Ovary (tissue), 7 donors: ENCODE measurements at regions not wholly inside any gene's neighbourhood (a gene's known extent, or its start where the extent isn't known, plus 50 kb on each side); places are given as distances from the start of the nearest gene placed in this dataset.

Source experiments
- DNase-seq, 5 donors: peaks; one replicate each; pipeline ENCODE4 v3.0.0-alpha.2; 2019 to 2020
- H3K27ac ChIP-seq, 2 donors: fragments of 200-600 bp; one replicate each; pipeline versions ENCODE4 v1.5.1 to v1.8.0; 2019 to 2022
- H3K27me3 ChIP-seq: fragments of 200-600 bp; one replicate; pipeline ENCODE4 v1.8.0; 2022
- H3K36me3 ChIP-seq: fragments of 200-600 bp; sonication (generic); one replicate; pipeline ENCODE4 v1.5.1; 2019
- H3K4me1 ChIP-seq: one replicate; pipeline ENCODE4 v1.8.1; 2013; ENCODE audit warnings: mild to moderate bottlenecking, moderate library complexity; ENCODE audit not compliant: insufficient read depth
- H3K4me3 ChIP-seq: fragments of 200-600 bp; sonication (generic); one replicate; pipeline ENCODE4 v1.5.1; 2017
- H3K9me3 ChIP-seq, 2 donors: fragments of 200-600 bp in 1 of 2; sonication (generic) in 1 of 2; one replicate each; pipeline versions ENCODE4 v1.5.1 to v1.8.1; 2013 to 2019; ENCODE audit warnings: mild to moderate bottlenecking in 1 of 2, moderate library complexity in 1 of 2
- EP300 ChIP-seq: sonication (generic); formaldehyde crosslinking; IDR thresholded peaks from one replicate; pipeline ENCODE4 v1.6.1; 2017; ENCODE audit warnings: antibody characterized with exemption
- POLR2A ChIP-seq: fragments of 450-650 bp; IDR thresholded peaks from one replicate; pipeline ENCODE4 v1.6.1; 2017; ENCODE audit warnings: antibody characterized with exemption, mild to moderate bottlenecking, moderate library complexity
- WGBS, 3 donors: extraction: QIAGEN DNeasy Blood & Tissue Kit in 1 of 3; methylation state at CpG; one replicate each; pipeline versions ENCODE4 v1.1.5 to v1.1.7; 2013 to 2017; 5-methylcytosine and 5-hydroxymethylcytosine counted together
- intact Hi-C, 4 donors: fragments of 100-400 bp; cut with DNase I; formaldehyde crosslinking; loops; one replicate each; pipeline versions ENCODE4 v1.11.0 to v1.15.1; 2022 to 2023
- TF ChIP-seq, protein P1 (sequence below), 3 donors: fragments of 450-650 bp in 2 of 3; fragments of 200-600 bp in 1 of 3; IDR thresholded peaks; one replicate each; pipeline versions ENCODE4 v1.5.1 to v1.8.0; 2016 to 2022; ENCODE audit warnings: antibody characterized with exemption in 3 of 3, mild to moderate bottlenecking in 1 of 3
- donor health status: DM: no; HTN: no; CAD: no; lungs with moderate emphysema.
- donor health status: DM: no; HTN: no; CAD: no.
- donor health status: Bipolar disorder and iron deficiency.
- donor health status: DM: no; HTN: no; CAD: no.
- donor health status: DM: yes; HTN: yes; CAD: no.

DNA sequence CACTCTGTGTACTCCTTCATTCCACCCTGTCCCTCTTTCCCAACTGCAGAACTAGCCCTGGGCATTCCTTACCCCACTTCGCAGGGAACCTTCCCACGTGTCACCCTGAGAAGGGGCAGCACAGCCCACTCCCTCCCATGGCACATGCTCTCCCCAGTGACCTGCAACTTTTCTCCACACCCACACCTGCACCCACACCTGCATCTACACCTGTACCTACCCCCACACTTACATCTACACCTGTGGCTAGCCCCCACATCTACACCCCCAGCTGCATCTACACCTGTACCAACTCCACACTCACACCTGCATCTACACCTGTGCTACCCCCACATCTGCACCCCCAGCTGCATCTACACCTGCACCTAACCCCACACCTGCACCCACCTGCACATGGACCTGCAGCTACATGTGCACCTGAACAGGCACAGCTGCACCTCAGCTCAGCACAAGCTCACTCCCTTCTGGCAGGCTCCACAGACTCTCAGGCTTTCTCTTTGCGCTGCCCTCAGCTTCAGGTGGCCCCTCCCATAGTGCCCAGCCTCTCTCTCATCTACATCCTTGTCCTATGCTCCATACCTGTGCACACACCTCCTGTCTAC lies 234.1 kb downstream of the TUBA3C start:
- H3K4me1 ChIP-seq: no peaks in the 10 kb centered on the region
- WGBS, 3 donors: 77 to 84% (median 81%) methylated on average over 3 of the region's 3 CpGs
- H3K27me3 ChIP-seq: no peaks in the 10 kb centered on the region
- TF ChIP-seq POLR2A (no peak), EP300 (no peak)
- TF ChIP-seq, protein P1, sequence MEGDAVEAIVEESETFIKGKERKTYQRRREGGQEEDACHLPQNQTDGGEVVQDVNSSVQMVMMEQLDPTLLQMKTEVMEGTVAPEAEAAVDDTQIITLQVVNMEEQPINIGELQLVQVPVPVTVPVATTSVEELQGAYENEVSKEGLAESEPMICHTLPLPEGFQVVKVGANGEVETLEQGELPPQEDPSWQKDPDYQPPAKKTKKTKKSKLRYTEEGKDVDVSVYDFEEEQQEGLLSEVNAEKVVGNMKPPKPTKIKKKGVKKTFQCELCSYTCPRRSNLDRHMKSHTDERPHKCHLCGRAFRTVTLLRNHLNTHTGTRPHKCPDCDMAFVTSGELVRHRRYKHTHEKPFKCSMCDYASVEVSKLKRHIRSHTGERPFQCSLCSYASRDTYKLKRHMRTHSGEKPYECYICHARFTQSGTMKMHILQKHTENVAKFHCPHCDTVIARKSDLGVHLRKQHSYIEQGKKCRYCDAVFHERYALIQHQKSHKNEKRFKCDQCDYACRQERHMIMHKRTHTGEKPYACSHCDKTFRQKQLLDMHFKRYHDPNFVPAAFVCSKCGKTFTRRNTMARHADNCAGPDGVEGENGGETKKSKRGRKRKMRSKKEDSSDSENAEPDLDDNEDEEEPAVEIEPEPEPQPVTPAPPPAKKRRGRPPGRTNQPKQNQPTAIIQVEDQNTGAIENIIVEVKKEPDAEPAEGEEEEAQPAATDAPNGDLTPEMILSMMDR (IDR thresholded peaks at IDR 0.05): no peak
- DNase-seq: no peak
- H3K27ac ChIP-seq: no peak overlapping the region
- intact Hi-C loops: no loop called here
- no peaks in the 10 kb centered on the region for H3K36me3 ChIP-seq
- no peak overlapping the region for H3K4me3 ChIP-seq
- H3K9me3 ChIP-seq: no peaks in the 10 kb centered on the region

DNA sequence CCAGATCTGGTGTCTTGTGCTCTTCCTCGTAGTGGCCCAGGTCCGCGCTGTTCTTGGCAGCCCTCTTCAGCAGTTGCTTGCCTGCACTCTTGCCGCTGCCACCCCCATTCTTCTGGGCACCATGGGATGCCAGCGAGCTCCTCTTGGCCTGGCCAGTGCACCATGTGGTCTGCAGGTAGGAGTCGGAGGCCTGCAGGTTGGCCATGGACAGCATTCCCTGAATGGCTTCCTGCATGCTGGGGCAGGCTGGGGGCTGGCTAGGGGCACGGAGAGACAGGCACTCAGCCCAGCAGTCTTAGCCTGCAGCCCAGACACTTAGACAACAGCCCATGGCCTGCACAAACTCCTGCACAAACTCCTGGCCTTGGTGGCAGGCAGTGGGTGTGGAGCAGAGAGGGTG lies 234.9 kb downstream of the TUBA3C start:
- Histone ChIP-seq H3K27me3 (no peaks in the 10 kb centered on the region), H3K9me3 (no peaks in the 10 kb centered on the region), H3K4me3 (no peak overlapping the region), H3K4me1 (no peaks in the 10 kb centered on the region), H3K36me3 (no peaks in the 10 kb centered on the region), H3K27ac (no peak overlapping the region)
- intact Hi-C loops: no loop called here
- DNase-seq: no peak
- no peak for TF ChIP-seq POLR2A
- WGBS, 3 donors: 50 to 62% (median 52%) methylated on average over 7 of the region's 7 CpGs

DNA sequence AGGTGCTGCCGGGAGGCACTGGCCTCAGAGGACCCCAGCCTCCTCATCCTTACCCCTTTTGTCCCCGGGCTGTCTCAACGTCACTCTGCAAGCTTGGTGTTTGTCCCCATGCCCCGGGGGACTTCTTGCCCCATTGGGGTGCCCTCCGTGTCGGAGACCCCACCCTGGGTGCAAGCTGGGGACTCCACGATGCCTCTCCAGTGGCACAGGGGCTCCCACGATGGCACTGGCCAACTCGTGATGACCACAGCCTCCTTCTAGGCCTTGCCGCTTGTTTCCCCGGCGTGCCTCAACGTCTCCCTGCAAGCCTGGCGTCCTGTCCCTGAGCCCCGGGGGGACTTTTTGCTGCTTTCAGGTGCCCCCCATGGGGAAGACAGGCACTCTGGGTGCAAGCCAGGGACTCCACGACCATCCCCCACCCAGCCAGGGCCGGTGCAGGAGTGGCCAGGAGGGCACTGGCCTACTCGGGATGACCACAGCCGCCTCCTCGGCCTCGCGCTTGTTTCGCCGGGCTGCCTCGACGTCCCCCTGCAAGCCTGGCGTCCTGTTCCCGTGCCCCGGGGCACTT lies 237.0 kb downstream of the TUBA3C start:
- H3K9me3 ChIP-seq: no peaks in the 10 kb centered on the region
- DNase-seq: no peak
- no peak overlapping the region for H3K27ac ChIP-seq
- WGBS, 3 donors: 85 to 90% (median 85%) methylated on average over 29 of the region's 29 CpGs
- no peaks in the 10 kb centered on the region for H3K36me3 ChIP-seq
- no peaks in the 10 kb centered on the region for H3K27me3 ChIP-seq
- H3K4me3 ChIP-seq: no peak overlapping the region
- no peaks in the 10 kb centered on the region for H3K4me1 ChIP-seq
- intact Hi-C loops: no loop called here
- TF ChIP-seq, protein P1 (IDR thresholded peaks at IDR 0.05): no peak
- TF ChIP-seq POLR2A: no peak
- no peak for TF ChIP-seq EP300

DNA sequence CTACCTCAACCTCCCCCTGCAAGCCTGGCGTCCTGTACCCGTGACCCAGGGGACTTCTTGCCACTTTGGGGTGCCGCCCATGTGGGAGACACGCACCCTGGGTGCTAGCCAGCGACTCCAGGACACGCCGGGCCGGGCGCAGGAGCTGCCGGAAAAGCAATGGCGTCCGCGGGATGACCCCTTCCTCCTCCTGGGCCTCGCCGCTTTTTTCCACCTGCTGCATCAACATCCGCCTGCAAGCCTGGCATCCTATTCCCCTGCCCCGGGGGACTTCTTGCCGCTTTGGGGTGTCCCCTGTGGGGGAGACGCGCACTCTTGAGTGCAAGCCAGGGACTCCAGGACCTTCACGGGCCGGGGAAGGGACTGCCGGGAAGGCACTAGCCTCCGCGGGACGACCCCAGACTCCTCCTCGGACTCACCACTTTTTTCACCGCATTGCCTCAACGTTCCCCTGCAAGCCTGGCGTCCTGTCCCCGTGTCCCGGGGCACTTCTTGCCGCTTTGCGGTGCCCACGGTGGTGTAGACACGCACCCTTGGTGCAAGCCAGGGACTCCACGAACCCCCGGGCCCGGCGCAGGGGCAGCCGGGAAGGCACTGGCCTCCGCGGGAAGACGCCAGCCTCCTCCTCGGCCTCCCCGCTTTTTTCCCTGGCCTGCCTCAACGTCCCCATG lies 237.8 kb downstream of the TUBA3C start:
- intact Hi-C loops: no loop called here
- 89 to 90% (median 89%) methylated on average over 35 to 47 of the region's 47 CpGs for WGBS, 3 donors

More for the DNA sequence above, 237.8 kb downstream of the TUBA3C start:
- DNase-seq: peak in 1 of 5 donors; percentile 11
- no peaks in the 10 kb centered on the region for H3K9me3 ChIP-seq
- no peak overlapping the region for H3K4me3 ChIP-seq
- H3K4me1 ChIP-seq: no peaks in the 10 kb centered on the region
- H3K27ac ChIP-seq: no peak overlapping the region
- no peaks in the 10 kb centered on the region for H3K27me3 ChIP-seq
- TF ChIP-seq, protein P1 (IDR thresholded peaks at IDR 0.05): no peak
- TF ChIP-seq EP300 (no peak), POLR2A (no peak)
- no peaks in the 10 kb centered on the region for H3K36me3 ChIP-seq
